ENCODE measurements at regions not wholly inside any gene's neighbourhood (a gene's known extent, or its start where the extent isn't known, plus 50 kb on each side); places are given as distances from the start of the nearest gene placed in this dataset.

GRCh38 chr1:73100216-73100615, 817.9 kb upstream of the NEGR1 start:
- no peak overlapping the region for H3K27ac Mint-ChIP-seq
- no peaks in the 10 kb centered on the region for H3K27me3 Mint-ChIP-seq (ENCODE audit: insufficient read depth)
- Histone ChIP-seq H3K27me3 (ENCODE audit: control insufficient read depth, insufficient read depth, low read length, poor library complexity, severe bottlenecking) (no peaks in the 10 kb centered on the region), H3K27ac (ENCODE audit: low read depth, low read length) (no peak overlapping the region), H3K4me1 (ENCODE audit: control insufficient read depth, insufficient read depth, low read length) (no peaks in the 10 kb centered on the region), H3K9ac (ENCODE audit: extremely low read depth, low read length, poor library complexity, severe bottlenecking) (no peak overlapping the region), H3K36me3 (ENCODE audit: control insufficient read depth, insufficient read depth, low read length) (no peaks in the 10 kb centered on the region), H3K4me3 (ENCODE audit: low read length) (no peak overlapping the region), H3K9me3 (ENCODE audit: control insufficient read depth, low read length) (no peaks in the 10 kb centered on the region)
- peak; percentile 46 for TF ChIP-seq CTCF (conservative IDR thresholded peaks at IDR 0.05)
- no peak for DNase-seq
- peaks cover 11% of the 10 kb centered on the region for H3K9me3 Mint-ChIP-seq
- 77 to 100% methylated on average over 2 to 4 of the region's 4 CpGs for WGBS, 2 experiments (ENCODE audit: insufficient coverage in 1 of 2, insufficient read length in 1 of 2)
- peaks cover 10% of the 10 kb centered on the region for H3K4me1 Mint-ChIP-seq
- H3K36me3 Mint-ChIP-seq (ENCODE audit: low read depth), result no peaks in the 10 kb centered on the region
- no peak overlapping the region for H3K4me3 Mint-ChIP-seq

- Histone ChIP-seq H3K9me3 (ENCODE audit: control insufficient read depth, low read length) (no peaks in the 10 kb centered on the region), H3K27me3 (ENCODE audit: control insufficient read depth, insufficient read depth, low read length, poor library complexity, severe bottlenecking) (no peaks in the 10 kb centered on the region), H3K27ac (ENCODE audit: low read depth, low read length) (no peak overlapping the region), H3K4me1 (ENCODE audit: control insufficient read depth, insufficient read depth, low read length) (no peaks in the 10 kb centered on the region), H3K36me3 (ENCODE audit: control insufficient read depth, insufficient read depth, low read length) (no peaks in the 10 kb centered on the region), H3K4me3 (ENCODE audit: low read length) (no peak overlapping the region), H3K9ac (ENCODE audit: extremely low read depth, low read length, poor library complexity, severe bottlenecking) (no peak overlapping the region)
- Mint-ChIP-seq H3K4me3 (no peak overlapping the region), H3K4me1 (peaks cover 10% of the 10 kb centered on the region), H3K27me3 (ENCODE audit: insufficient read depth) (no peaks in the 10 kb centered on the region), H3K27ac (no peak overlapping the region), H3K9me3 (no peaks in the 10 kb centered on the region), H3K36me3 (ENCODE audit: low read depth) (no peaks in the 10 kb centered on the region)
- peak; percentile 50 for DNase-seq
- no peak for TF ChIP-seq CTCF (conservative IDR thresholded peaks at IDR 0.05)
Measured at GRCh38 chr1:73097917-73098316, 815.6 kb upstream of the NEGR1 start.

GRCh38 chr1:73096841-73097240, 814.5 kb upstream of the NEGR1 start:
- no peaks in the 10 kb centered on the region for H3K9me3 Mint-ChIP-seq
- H3K36me3 Mint-ChIP-seq (ENCODE audit: low read depth), result no peaks in the 10 kb centered on the region
- Histone ChIP-seq H3K27ac (ENCODE audit: low read depth, low read length) (no peak overlapping the region), H3K36me3 (ENCODE audit: control insufficient read depth, insufficient read depth, low read length) (no peaks in the 10 kb centered on the region), H3K4me3 (ENCODE audit: low read length) (no peak overlapping the region), H3K9ac (ENCODE audit: extremely low read depth, low read length, poor library complexity, severe bottlenecking) (no peak overlapping the region), H3K4me1 (ENCODE audit: control insufficient read depth, insufficient read depth, low read length) (no peaks in the 10 kb centered on the region), H3K9me3 (ENCODE audit: control insufficient read depth, low read length) (no peaks in the 10 kb centered on the region), H3K27me3 (ENCODE audit: control insufficient read depth, insufficient read depth, low read length, poor library complexity, severe bottlenecking) (no peaks in the 10 kb centered on the region)
- no peaks in the 10 kb centered on the region for H3K27me3 Mint-ChIP-seq (ENCODE audit: insufficient read depth)
- TF ChIP-seq CTCF (conservative IDR thresholded peaks at IDR 0.05), result no peak
- peaks cover 10% of the 10 kb centered on the region for H3K4me1 Mint-ChIP-seq
- no peak for DNase-seq
- H3K4me3 Mint-ChIP-seq, result no peak overlapping the region
- WGBS, 2 experiments (ENCODE audit: insufficient coverage in 1 of 2, insufficient read length in 1 of 2), result 83 to 100% methylated on average over 1 of the region's 1 CpG
- H3K27ac Mint-ChIP-seq, result no peak overlapping the region

Measured in endodermal cell (in vitro differentiated cells).